Type B pancreatic cell (in vitro differentiated cells): ENCODE measurements at regions not wholly inside any gene's neighbourhood (a gene's known extent, or its start where the extent isn't known, plus 50 kb on each side); places are given as distances from the start of the nearest gene placed in this dataset.

Experiments used
- DNase-seq: peaks from one replicate; pipeline ENCODE4 v3.0.0; 2021; ENCODE audit warnings: mixed read lengths; ENCODE audit not compliant: unreplicated experiment; ENCODE audit errors: extremely low spot score
- H3K27ac Mint-ChIP-seq: 2 replicates; pipeline ENCODE4 v1.8.0; 2021; ENCODE audit warnings: mild to moderate bottlenecking, mixed read lengths
- H3K27me3 Mint-ChIP-seq: 2 replicates; pipeline ENCODE4 v1.8.0; 2021; ENCODE audit warnings: mixed read lengths
- H3K36me3 Mint-ChIP-seq: 2 replicates; pipeline ENCODE4 v1.8.0; 2021; ENCODE audit warnings: mixed read lengths
- H3K4me1 Mint-ChIP-seq: one replicate; pipeline ENCODE4 v1.8.0; 2021; ENCODE audit warnings: mixed read lengths; ENCODE audit not compliant: unreplicated experiment
- H3K4me3 Mint-ChIP-seq: 2 replicates; pipeline ENCODE4 v1.8.0; 2021; ENCODE audit warnings: mild to moderate bottlenecking, mixed read lengths
- H3K9me3 Mint-ChIP-seq: 2 replicates; pipeline ENCODE4 v1.8.0; 2021; ENCODE audit warnings: mixed read lengths
- TF ChIP-seq, protein P1 (sequence below): fragments of 200-600 bp; sonication (generic); conservative IDR thresholded peaks from 2 replicates; pipeline ENCODE4 v1.5.0; 2021; ENCODE audit warnings: antibody characterized with exemption, mild to moderate bottlenecking

DNA sequence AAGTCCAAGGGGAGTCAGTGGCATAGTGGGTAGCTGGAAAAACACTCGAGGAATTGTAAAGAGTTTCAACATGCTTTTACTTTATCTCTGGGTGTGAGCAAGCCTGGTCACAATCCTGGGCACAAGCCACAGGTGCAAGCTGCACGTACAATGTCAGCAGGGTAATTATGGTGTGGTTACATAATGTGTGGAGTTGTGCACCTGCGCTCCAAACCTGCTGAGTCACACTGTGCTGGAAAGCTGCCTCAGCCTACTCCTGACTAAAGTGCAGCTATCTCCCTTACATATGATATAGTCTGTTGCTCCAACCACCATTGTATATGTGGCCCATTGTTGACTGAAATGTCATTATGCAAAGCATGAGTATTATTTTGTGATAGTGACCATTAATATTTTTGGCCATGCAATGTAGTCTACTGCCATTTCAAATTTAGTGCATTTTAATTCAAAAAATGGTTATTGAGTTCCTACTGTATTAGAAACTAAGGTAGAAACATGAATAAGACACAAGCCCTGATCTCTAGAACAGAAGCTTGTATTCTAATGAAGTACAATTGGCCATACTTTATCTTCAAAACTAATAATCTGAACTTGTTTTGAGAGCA is 160.9 kb upstream of the SLC30A5 start:
- Mint-ChIP-seq H3K27ac (no peak overlapping the region), H3K36me3 (no peaks in the 10 kb centered on the region), H3K4me1 (no peaks in the 10 kb centered on the region), H3K27me3 (no peaks in the 10 kb centered on the region), H3K9me3 (peaks cover 14% of the 10 kb centered on the region), H3K4me3 (no peak overlapping the region)
- TF ChIP-seq, protein P1, sequence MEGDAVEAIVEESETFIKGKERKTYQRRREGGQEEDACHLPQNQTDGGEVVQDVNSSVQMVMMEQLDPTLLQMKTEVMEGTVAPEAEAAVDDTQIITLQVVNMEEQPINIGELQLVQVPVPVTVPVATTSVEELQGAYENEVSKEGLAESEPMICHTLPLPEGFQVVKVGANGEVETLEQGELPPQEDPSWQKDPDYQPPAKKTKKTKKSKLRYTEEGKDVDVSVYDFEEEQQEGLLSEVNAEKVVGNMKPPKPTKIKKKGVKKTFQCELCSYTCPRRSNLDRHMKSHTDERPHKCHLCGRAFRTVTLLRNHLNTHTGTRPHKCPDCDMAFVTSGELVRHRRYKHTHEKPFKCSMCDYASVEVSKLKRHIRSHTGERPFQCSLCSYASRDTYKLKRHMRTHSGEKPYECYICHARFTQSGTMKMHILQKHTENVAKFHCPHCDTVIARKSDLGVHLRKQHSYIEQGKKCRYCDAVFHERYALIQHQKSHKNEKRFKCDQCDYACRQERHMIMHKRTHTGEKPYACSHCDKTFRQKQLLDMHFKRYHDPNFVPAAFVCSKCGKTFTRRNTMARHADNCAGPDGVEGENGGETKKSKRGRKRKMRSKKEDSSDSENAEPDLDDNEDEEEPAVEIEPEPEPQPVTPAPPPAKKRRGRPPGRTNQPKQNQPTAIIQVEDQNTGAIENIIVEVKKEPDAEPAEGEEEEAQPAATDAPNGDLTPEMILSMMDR: no peak
- DNase-seq: no peak

DNA sequence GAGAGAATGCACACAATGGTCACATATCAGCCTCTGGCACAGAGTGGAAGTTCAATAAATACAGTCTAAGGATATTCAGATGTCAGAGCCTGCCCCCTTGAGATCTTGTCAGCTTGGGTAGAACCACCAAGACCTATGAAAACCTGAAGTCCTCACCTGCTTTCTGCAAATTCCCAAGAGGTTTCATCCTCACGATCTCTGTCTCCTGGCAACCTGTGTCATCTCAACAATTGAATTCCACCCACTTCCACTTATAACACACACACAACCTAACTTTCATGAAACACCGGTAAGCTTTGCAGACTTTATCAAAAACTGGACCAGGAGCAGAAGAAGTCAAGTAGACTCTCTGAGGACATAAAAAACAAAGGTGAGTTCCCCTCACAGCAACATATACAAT is 151.6 kb upstream of the SLC30A5 start:
- Mint-ChIP-seq H3K4me3 (no peak overlapping the region), H3K9me3 (peaks cover 7% of the 10 kb centered on the region), H3K36me3 (peaks cover 3% of the 10 kb centered on the region), H3K27ac (no peak overlapping the region), H3K4me1 (no peaks in the 10 kb centered on the region), H3K27me3 (peaks cover 7% of the 10 kb centered on the region)
- no peak for DNase-seq
- TF ChIP-seq, protein P1: no peak

DNA sequence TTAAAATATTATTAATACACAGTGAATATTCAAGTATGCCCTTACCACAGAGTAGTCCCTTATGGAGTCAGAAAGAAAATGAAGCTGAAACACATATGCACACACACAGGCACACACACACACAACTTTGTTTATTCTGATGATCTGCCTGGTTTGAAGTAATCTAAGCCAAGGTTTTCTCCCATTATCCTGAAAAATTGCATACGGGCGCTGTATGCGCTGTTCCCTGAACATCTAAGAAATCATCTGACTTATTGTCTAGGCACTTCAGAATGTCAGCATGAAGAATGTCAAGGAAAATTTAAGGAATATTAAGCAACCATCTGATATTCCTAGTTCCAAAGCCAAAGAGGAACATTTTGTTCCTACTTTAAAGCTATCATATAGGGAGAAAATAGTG is 147.1 kb upstream of the SLC30A5 start:
- peaks cover 4% of the 10 kb centered on the region for H3K9me3 Mint-ChIP-seq
- H3K27ac Mint-ChIP-seq: no peak overlapping the region
- H3K36me3 Mint-ChIP-seq: no peaks in the 10 kb centered on the region
- TF ChIP-seq, protein P1: no peak
- DNase-seq: no peak
- peaks cover 14% of the 10 kb centered on the region for H3K4me1 Mint-ChIP-seq
- no peak overlapping the region for H3K4me3 Mint-ChIP-seq
- H3K27me3 Mint-ChIP-seq: peaks cover 18% of the 10 kb centered on the region

DNA sequence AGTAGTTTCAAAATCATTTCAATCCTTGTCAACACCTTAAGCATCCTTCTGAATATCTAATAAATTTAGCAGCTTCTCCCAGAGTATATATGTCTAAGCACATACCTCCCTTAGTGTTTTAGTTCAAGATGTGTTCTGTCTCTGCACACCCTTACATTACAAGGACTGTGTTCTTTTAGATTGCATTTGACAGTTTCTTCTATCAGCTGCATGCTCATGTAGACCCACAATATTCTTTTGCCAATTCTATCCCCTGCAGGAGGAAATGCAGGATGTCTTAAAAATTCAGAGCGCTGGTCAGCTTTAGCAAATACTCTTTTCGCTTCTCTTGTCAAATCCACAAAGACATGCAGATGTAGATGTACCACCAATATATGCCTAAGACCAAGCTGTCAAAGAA is 145.8 kb upstream of the SLC30A5 start:
- TF ChIP-seq, protein P1: no peak
- Mint-ChIP-seq H3K4me1 (peaks cover 14% of the 10 kb centered on the region), H3K36me3 (no peaks in the 10 kb centered on the region), H3K9me3 (peaks cover 4% of the 10 kb centered on the region), H3K4me3 (no peak overlapping the region), H3K27ac (no peak overlapping the region), H3K27me3 (peaks cover 18% of the 10 kb centered on the region)
- DNase-seq: no peak

DNA sequence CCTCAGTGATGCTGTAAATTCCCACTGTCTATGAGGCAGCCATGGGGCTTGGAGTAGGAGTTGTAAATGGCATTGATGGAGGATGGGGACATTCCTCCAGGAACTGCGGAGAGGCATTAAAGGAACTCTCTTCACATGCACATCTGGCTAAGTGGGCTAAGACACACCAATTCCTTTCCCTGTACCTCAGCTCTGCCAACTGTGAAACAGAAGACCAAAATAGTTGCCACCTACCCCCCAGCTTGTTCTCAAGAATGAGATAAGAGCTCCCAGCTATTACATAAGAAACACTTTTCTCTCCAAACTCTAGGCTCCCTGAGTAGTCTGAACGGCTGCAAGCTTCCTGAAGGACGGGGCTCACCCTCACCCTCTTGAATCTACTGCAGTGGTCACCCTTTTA is 144.6 kb upstream of the SLC30A5 start:
- Mint-ChIP-seq H3K4me1 (peaks cover 21% of the 10 kb centered on the region), H3K4me3 (no peak overlapping the region), H3K27ac (no peak overlapping the region), H3K36me3 (no peaks in the 10 kb centered on the region), H3K9me3 (no peaks in the 10 kb centered on the region), H3K27me3 (peaks cover 18% of the 10 kb centered on the region)
- DNase-seq: no peak
- TF ChIP-seq, protein P1: no peak

DNA sequence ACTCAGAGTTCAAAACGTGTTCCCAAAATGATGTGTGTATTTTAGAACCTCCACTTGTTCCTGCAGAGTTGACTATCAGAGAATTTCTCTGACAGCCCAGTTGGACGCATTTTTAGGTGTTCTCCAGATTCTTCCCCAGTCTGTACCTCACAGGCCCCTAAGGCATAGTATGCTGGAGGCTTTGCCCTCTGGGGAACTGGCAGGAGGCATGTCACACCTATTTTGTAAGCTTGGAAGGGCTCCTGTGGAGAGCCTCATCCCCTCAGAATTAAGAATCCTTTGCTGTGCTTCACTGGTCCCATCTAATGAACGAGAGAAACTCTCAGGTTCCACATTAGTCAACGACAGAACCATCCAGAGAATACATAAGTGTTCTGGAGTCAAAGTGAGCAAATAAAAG is 144.1 kb upstream of the SLC30A5 start:
- H3K27ac Mint-ChIP-seq: no peak overlapping the region
- no peaks in the 10 kb centered on the region for H3K9me3 Mint-ChIP-seq
- no peaks in the 10 kb centered on the region for H3K36me3 Mint-ChIP-seq
- no peak overlapping the region for H3K4me3 Mint-ChIP-seq
- DNase-seq: no peak
- H3K27me3 Mint-ChIP-seq: peaks cover 18% of the 10 kb centered on the region
- TF ChIP-seq, protein P1: no peak
- peaks cover 21% of the 10 kb centered on the region for H3K4me1 Mint-ChIP-seq
